HG02981 (cell line): ENCODE measurements at regions not wholly inside any gene's neighbourhood (a gene's known extent, or its start where the extent isn't known, plus 50 kb on each side); places are given as distances from the start of the nearest gene placed in this dataset.
"Not testable (repeated sequence)": the region's sequence is repeated elsewhere in the genome, so short reads cannot be mapped to it uniquely, and the experiment has no call there.

ENCODE experiments used
- ATAC-seq: cut with Tn5 transposase; IDR thresholded peaks from one replicate; pipeline ENCODE4 v1.9.1; 2021; ENCODE audit warnings: mild to moderate bottlenecking, moderate library complexity; ENCODE audit not compliant: unreplicated experiment

DNA sequence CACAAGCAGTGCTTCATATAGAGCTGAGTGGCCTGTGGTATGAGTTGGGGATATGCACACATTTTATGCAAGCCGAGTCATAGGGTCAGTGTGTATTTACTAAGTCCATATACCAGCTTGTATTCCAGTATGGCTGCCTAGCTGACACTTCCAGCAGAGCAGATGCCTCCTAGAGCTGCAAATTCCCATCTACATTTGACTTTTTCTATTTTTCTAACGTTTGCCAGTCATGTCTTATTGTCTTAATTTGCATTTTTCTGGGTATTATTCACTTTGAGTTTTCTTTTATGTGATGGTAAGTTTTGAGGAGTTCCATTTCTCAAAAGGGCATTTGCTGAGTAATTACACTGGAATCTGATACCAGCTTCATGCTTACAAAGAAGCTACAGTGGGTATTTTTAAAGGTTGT is 334.5 kb upstream of the CDH2 start:
- ATAC-seq = no peak

DNA sequence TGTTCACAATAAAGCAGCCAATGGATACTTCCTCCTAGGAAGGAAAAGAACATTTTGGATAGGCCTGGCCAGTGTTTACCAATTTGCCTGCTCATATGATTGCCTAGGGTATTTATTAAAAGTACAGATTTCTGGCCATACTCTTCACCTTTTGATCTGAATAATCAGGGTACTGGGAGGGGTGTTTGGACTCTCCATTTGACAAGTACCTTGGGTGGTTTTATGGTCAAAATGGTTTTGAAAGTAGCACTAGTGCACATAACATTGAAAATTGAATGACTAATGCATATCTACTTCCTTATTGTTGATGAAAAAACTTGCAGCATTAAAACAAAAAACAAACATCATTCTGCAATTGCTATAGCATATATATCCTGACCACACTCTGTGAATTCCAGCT is 333.3 kb upstream of the CDH2 start:
- ATAC-seq = no peak

DNA sequence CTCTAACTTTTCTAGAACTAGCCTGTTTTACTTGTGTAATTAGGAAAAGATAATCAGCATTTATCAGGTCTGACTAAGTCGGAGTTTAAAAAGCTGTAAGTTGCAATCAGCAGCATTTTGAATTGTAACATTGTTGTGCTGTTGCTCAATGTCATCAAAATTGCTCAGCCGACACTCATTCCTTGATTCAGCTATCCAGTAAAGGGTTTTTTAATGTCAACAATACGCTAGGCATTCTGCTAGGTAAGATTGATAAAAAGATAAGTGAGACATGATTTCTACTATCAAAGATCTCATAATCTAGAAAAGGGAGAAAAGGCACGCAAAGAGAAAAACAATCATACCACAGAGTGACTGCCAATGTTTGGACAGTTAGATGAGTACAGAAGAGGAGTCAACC is 327.1 kb upstream of the CDH2 start:
- ATAC-seq = no peak

DNA sequence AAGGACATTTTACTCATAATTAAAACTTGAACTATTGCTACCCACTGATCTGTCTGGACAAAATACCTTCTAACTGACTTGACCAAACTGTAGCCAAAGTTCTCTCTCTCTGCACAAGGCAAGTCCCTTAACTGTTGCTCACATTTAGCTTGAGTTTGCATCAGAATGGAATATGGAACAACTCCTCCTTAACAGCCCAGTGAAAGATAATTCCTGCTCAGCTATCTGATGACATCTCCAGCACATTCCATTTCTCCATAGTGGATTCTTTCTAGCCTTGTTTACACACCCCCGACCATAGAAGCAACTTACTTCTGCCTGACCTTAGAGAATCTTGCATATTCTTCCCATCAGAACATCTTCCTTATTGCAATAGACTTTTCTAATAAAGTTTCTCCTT is 317.2 kb upstream of the CDH2 start:
- ATAC-seq = no peak

DNA sequence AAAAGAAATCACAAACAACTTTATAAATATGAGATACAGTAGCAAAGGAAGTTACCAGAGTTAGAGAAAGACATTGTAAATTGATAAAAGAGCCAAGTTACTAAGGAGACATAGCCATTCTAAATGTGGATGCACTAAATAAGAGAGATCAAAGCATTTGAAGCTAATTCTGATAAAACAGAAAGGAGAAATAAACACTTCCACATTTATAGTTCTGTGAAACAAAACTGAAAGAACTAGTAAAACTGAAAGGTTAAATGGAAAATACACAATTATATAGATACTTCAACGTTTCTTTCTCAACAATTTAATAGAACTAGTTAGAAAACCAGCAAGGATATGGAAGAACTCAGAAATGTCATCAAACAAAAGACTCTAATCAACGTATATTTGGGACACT is 309.0 kb upstream of the CDH2 start:
- ATAC-seq = no peak

DNA sequence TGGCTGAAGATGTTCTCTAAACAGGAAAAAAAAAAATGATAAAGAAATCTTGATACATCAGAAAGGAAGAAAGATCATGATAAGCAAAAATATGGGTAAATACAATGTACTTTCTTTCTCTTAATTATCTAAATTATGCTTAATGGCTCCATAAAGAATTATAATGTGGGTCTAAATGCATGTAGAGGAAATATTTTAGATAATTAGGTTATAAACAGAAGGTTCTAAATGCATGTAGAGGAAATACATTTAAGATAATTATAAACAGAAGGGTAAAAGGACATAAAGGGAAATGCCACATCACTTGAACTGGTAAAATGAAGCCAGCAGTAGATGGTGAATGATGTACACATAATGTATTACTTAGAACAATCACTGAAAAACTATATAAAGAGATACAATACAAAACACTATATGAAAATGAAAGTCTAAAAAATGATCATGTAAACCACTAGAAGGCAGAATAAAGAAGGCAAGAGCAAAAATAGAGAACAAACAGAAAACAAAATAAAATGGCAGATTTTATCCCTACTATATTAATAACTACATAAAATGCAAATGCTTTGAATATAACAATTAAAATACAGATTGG is 308.4 kb upstream of the CDH2 start:
- ATAC-seq = no peak

DNA sequence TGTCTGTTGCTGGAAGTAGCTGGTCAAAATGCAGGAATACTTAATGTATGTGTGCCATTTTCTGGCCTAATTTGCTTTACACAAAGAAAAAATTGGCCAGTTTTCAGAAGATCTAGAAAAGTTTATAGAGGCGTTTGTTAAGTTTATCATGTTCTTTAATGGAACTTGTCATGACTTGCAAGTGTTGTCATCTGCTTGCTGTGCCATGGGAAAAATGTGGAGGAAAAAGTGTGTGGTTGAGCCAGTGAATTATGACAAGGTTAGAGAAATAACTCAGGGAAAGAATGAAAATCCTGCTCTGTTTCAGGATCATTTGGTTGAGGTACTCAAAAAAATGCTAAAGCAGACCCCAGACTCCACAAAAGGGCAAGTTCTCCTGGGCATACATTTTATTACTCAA is 301.6 kb upstream of the CDH2 start:
- ATAC-seq = no peak

DNA sequence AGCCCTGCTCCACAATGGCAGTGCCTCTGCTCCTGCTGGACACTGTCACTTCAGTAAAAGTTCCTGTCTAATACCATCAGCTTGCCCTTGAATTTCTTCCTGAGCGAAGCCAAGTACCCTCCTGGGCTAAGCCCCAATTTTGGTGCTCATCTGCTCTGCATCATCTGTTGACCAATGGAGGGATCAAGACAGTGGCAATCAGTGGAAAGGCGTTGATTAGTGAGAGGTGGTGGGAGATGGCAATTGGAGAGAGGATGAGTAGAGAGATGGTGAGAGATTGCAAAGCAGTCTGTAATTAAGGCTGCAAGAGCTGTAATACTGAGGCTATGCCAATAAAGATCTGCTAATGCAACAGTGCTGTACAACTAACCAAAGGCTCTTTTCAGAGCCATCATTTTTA is 299.4 kb upstream of the CDH2 start:
- ATAC-seq = no peak

DNA sequence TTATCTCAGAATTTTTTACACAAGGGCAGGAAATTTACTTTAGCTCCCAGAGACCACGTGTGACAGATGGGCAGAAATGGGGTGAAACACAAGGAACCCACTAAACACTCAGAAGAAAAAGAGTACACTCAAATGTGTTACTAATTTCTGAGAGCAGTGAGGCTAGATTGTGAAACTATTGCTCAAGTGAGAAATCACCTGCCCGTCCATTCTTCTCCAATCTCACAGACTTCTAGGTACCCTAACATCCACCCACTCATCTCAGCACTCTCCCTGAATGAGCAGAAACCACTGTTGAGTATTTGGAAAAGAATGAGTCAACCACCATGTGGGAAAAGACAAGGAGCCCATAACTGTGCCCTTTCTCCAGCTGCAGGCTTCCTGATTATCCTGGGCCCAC is 293.0 kb upstream of the CDH2 start:
- ATAC-seq = no peak

DNA sequence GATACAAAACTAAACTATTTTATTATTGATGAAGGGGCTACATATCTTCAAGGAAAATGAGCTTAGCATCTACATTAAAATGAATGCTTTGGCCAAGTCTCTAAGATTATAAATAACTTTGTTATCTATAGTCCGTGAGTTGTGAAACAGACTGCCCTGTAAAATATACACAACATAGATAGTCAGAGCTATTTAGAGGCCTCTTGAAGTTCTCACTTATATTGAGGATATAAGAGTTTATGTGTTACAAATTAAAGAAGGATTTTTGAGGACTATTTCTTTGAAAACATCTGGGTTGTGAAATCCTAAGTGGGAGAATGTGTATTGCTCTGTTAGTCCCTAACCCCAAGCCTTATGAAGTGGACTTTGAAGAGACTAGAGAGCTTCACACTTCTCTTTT is 292.0 kb upstream of the CDH2 start:
- ATAC-seq = no peak

DNA sequence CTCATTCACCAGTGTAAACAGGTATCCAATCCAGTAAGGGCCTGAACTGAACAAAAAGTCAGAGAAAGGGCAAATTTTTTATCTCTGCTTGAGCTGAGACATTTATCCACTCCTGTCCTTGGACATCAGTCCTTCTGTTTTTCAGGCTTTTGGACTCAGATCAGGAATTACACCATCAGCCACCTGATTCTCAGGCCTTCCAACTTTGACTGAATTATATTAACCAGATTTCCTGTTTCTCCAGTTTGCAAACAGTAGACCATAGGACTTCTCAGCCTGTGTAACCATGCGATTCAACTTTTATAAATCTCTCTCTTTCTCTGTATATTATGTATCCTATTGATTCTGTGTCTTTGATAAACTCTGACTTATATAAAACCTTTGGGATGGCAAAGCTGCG is 289.3 kb upstream of the CDH2 start:
- no peak for ATAC-seq

DNA sequence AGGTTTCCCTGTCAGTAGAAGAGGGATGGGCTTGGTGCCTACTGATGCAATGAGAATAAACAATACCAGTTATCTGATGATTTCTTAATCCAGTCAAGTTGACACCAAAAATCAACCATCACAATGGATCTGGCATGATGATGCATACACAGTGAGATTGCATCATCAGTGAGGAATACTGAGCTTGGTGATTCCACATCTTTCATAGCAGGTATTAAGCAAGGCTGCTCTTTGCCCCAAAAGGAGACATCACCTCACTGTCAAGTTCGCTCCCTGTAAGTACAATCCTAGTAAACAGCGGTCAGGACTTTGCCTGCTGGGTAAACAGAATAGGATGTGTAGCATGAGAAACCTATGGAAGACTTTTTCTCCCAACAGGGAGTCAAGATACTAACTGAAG is 282.7 kb upstream of the CDH2 start:
- ATAC-seq = no peak

DNA sequence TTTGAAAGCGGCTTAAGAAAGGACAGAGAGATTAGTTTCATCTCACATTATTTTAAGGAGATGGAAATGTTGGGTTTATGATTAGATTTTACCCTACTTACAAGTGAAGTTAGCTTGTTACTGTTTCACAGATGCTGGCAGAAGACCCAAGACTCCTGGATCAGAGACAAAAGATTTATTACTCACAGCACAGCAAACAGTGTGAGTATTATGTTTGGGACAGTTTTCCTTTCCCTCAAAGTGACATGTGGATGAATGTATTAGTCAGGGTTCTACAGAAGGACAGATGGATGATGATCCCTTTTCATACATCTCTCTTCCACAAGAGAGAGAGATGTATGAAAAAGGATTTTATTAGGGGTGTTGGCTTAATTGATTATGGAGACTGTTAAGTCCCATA is 281.8 kb upstream of the CDH2 start:
- ATAC-seq = no peak

DNA sequence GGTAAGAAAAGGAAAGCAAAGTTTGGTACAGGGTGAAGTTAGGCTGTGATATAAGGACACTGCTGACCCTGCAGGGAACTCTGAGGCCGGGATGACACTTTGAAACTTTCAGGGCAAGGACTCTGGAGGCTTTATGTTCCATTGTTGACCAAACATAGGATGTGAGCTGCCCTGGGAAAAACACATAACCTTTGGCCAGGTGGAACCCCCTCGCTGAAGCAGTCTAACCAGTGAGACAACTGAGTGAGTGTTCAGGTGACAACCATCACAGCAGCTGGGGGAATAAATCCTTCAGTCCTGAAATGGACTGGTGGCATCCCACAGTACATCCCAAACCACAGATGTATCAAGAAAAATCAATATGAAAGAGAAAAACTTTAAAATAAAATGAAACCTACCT is 280.9 kb upstream of the CDH2 start:
- no peak for ATAC-seq

DNA sequence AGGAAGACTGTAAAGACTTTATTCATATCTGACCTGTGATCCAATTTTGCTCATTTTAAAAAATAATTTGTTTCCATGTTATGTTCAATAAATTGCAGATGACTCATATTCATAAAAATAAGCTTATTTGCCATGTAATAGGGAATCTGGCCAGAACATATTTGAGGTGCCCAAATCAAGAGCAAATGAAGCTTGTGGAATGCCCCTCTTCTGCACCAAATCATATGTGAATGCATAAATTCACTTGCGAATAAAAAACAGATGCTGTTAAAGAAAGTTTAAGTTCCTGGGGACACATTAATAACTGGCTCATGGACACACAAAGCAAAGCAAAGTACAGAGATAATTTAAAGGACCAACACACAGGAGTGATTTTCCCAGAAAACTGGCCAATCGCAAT is 279.0 kb upstream of the CDH2 start:
- ATAC-seq = no peak

DNA sequence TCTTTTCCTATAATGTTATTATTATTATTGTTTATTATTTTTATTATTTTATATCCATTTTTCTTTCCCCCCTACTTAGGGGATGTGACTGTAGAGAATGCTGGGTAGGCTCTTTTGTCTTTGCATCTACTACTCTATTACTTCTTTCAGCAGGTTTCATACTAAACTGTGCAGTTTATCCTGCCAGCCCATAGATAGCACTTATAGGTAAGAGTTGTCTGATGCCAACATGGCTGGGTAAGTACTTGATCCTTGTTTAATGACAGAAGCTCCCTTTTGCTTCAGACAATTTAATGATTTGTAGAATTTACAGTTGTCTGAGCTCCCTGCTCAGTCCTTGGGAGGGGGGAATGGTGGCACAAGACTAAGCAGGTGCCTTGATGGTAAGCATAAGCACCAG is 262.9 kb upstream of the CDH2 start:
- no peak for ATAC-seq

DNA sequence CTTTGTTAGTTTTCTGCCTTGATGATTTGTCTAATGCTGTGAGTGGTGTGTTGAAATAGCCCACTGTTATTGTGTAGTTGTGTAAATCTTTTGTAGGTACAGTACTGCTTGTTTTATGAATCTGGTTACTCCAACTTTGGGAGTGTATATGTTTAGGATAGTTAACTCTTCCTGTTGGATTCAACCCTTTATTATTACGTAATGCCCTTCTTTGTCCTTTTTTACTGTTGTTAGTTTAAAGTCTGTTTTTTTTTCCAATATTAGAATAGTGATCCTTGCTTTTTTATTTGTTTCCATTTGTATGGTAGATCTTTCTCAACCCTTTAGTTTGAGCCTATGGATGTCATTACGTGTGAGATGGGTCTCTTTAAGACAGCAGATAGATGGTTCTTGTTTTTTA is 261.5 kb upstream of the CDH2 start:
- no peak for ATAC-seq

DNA sequence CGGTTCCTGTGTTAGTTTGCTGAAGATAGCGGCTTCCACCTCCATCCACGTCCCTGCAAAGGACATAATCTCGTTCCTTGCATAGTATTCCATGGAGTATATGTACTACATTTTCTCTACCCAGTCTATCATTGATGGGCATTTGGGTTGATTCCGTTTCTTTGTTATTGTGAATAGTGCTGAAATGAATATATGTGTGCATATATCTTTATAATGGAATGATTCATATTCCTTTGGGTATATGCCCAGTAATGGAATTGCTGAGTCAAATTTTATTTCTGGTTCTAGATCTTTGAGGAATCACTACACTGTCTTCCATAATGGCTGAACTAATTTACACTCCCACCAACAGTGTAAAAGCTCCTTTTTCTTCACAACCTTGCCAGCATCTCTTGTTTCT is 255.4 kb upstream of the CDH2 start:
- ATAC-seq = no peak

DNA sequence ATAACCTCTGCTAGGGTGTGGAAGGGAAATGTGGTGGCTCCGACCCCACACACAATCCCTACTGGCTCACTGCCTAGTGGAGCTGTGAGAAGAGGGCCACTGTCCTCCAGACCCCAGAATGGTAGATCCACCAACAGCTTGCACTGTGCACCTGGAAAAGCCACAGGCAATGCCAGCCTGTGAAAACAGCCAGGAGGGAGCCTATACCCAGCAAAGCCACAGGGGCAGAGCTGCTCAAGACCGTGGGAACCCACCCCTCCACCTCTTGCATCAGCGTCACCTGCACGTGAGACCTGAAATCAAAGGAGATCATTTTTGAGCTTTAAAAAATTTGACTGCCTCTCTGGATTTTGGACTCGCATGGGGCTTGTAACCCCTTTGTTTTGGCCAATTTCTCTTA is 249.0 kb upstream of the CDH2 start:
- no peak for ATAC-seq

DNA sequence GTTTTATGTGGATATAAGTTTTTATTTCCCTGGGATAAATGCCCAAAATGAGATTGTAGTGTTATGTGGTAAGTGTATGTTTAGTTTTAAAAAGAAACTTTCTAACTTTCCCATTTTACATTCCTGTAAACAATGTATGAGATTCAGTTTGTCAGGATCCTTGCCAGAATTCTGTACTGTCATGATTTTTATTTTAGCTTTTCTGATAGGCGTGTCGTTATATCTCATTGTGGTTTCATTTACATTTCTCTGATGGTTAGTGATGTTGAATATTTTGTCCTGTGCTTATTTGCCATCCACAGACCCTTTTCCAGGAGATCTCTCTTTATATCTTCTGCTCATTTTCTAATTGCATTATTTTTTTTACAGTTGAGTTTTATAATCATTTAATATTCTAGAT is 245.6 kb upstream of the CDH2 start:
- ATAC-seq = no peak

DNA sequence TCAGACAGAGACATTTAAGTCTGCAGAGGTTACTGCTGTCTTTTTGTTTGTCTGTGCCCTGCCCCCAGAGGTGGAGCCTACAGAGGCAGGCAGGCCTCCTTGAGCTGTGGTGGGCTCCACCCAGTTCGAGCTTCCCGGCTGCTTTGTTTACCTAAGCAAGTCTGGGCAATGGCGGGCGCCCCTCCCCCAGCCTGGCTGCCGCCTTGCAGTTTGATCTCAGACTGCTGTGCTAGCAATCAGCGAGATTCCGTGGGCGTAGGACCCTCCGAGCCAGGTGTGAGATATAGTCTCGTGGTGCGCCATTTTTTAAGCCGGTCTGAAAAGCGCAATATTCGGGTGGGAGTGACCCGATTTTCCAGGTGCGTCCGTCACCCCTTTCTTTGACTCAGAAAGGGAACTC is 245.0 kb upstream of the CDH2 start:
- ATAC-seq = not testable (repeated sequence)

DNA sequence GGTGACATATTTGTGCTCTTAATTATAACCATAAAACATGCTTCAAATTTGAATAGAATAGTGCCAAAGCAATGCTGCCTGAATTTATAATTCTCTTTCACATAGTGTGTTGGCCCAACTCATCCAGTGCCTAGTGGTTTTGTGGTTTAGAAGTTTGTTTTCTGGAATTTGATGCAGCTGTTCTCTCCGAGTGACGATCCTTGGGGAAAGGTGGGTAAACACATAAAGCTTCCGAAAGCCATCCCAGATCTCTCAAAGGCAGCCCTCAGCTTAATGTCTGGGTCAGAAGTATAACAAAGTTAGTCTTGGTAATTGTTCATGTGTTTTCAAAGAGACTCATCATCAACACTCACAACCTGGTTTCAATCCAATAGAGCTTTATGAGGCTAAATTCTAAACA is 235.6 kb upstream of the CDH2 start:
- ATAC-seq = no peak

DNA sequence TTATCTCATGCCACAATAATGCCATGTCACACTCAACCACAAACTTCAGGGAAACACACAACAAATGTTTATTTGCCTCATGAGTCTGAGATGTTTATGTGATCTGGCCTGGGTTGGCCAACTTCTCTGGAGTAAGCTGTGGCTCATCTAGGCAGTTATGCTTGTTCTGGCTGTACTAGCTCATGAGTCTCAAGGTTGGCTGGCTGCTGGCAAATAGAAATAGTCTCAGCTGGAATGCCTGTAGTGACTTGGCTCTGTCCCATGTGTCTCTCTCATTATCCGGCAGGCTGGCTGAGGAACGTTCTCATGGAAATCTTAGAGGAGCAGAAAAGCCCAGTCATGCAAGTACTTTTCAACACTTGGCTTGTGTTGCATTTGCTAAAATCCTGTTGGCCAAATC is 234.9 kb upstream of the CDH2 start:
- no peak for ATAC-seq

DNA sequence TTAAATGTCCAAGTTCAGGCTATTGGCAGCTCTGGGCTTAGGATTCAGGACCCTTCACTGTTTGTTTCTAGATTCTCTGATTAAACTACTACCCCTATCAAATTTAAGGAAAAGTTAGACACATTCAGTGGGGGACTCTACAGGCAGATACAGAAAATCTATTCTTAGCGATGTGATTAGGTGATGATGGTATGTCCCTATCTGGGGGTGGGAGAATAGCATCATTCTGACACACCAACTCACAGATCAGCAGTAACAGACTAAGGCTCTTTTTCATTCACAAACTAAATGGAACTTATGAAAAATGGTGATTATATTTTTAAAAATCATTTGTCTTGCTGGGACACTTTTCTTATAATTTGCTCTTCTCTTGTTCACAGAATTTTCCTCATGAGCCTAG is 232.9 kb upstream of the CDH2 start:
- no peak for ATAC-seq
